H1 (cell line): ENCODE measurements at regions not wholly inside any gene's neighbourhood (a gene's known extent, or its start where the extent isn't known, plus 50 kb on each side); places are given as distances from the start of the nearest gene placed in this dataset.

Experiments used
- CTCF ChIA-PET: fragments of 300-600 bp; sonication (Branson Sonifier 250); formaldehyde crosslinking; loops from one replicate; lab custom pipeline; 2021; ENCODE audit not compliant: partially characterized antibody; lab: Charles Lee
- POLR2A ChIA-PET: fragments of 300-600 bp; sonication (Branson Sonifier 250); formaldehyde crosslinking; loops from one replicate; lab custom pipeline; 2021; ENCODE audit warnings: inconsistent platforms; ENCODE audit not compliant: partially characterized antibody; lab: Charles Lee
- DNase-seq, 2 experiments: peaks; one replicate each; pipeline versions ENCODE4 v3.0.0 to v3.0.0-alpha.2; 2010 to 2022; ENCODE audit warnings: low spot score in 2 of 2, low read depth in 1 of 2, mixed read lengths in 1 of 2
- FAIRE-seq: peaks from 2 replicates; lab custom pipeline; 2011; peaks lifted over from hg19 to GRCh38; lab: Jason Lieb, UNC
- H2AFZ ChIP-seq: 2 replicates; pipeline ENCODE4 v1.8.1; 2012; ENCODE audit warnings: low read length, inconsistent platforms
- H2AK5ac ChIP-seq: 2 replicates; pipeline ENCODE4 v1.6.1; 2013; ENCODE audit warnings: low read depth, low read length
- H2BK120ac ChIP-seq: replicated peaks from 2 replicates; pipeline ENCODE3; 2013; ENCODE audit warnings: low read depth, low read length, inconsistent platforms
- H2BK12ac ChIP-seq: 2 replicates; pipeline ENCODE4 v1.6.1; 2013; ENCODE audit warnings: low read depth, low read length
- H2BK15ac ChIP-seq: 2 replicates; pipeline ENCODE4 v1.6.1; 2013; ENCODE audit warnings: low read length
- H2BK20ac ChIP-seq: 2 replicates; pipeline ENCODE4 v1.6.1; 2013; ENCODE audit warnings: low read length
- H2BK5ac ChIP-seq: 2 replicates; pipeline ENCODE4 v1.6.1; 2013; ENCODE audit warnings: low read depth, low read length
- H3K14ac ChIP-seq: 2 replicates; pipeline ENCODE4 v1.6.1; 2013; ENCODE audit warnings: inconsistent platforms; ENCODE audit not compliant: insufficient read length
- H3K18ac ChIP-seq: 2 replicates; pipeline ENCODE4 v1.6.1; 2013; ENCODE audit warnings: low read length; ENCODE audit errors: extremely low read depth
- H3K23ac ChIP-seq: 2 replicates; pipeline ENCODE4 v1.6.1; 2013; ENCODE audit warnings: inconsistent platforms; ENCODE audit not compliant: insufficient read length
- H3K23me2 ChIP-seq: 2 replicates; pipeline ENCODE4 v1.6.1; 2013; ENCODE audit warnings: low read depth, low read length
- H3K27ac ChIP-seq: 2 replicates; pipeline ENCODE4 v1.6.1; 2011; ENCODE audit warnings: low read depth, low read length, inconsistent platforms
- H3K27me3 ChIP-seq, 4 experiments: replicated peaks in 1 of 4; 1 replicate in 1 of 4; 2 replicates in 3 of 4; pipeline versions ENCODE4 v1.6.1 to v1.8.1; 2011 to 2013; ENCODE audit warnings: low read length in 3 of 4, mild to moderate bottlenecking in 3 of 4, inconsistent platforms in 2 of 4, mixed read lengths in 2 of 4, moderate library complexity in 1 of 4; ENCODE audit not compliant: control insufficient read depth in 3 of 4, insufficient read depth in 3 of 4; ENCODE audit errors: extremely low read depth in 1 of 4
- H3K36me3 ChIP-seq, 4 experiments: 2 replicates each; pipeline versions ENCODE4 v1.6.1 to v1.8.1; 2011 to 2013; ENCODE audit warnings: mild to moderate bottlenecking in 4 of 4, low read length in 3 of 4, moderate library complexity in 2 of 4, control low read depth in 1 of 4, inconsistent platforms in 1 of 4; ENCODE audit not compliant: insufficient read depth in 4 of 4, control insufficient read depth in 2 of 4
- H3K4ac ChIP-seq: replicated peaks from 2 replicates; pipeline ENCODE3; 2013; ENCODE audit warnings: low read length, low read depth, mixed read lengths, inconsistent platforms; ENCODE audit not compliant: insufficient read length
- H3K4me1 ChIP-seq, 4 experiments: replicated peaks in 1 of 4; 1 replicate in 1 of 4; 2 replicates in 3 of 4; pipeline versions ENCODE4 v1.6.1 to v1.8.1; 2011 to 2013; ENCODE audit warnings: low read length in 3 of 4, inconsistent platforms in 2 of 4, mixed read lengths in 1 of 4; ENCODE audit not compliant: insufficient read depth in 4 of 4, control insufficient read depth in 3 of 4
- H3K4me2 ChIP-seq, 2 experiments: 2 replicates each; pipeline versions ENCODE4 v1.6.1 to v1.8.1; 2011 to 2013; ENCODE audit warnings: low read depth in 2 of 2, low read length in 2 of 2, control low read depth in 1 of 2, inconsistent platforms in 1 of 2, mild to moderate bottlenecking in 1 of 2; ENCODE audit not compliant: insufficient read depth in 1 of 2
- H3K4me3 ChIP-seq, 4 experiments: fragments of 200-600, 300-600 bp in 1 of 4; sonication (generic), shearing (Covaris generic), sonication (Bioruptor Twin) in 1 of 4; 2 replicates each; pipeline versions ENCODE4 v1.5.1 to v1.8.1; 2011 to 2016; ENCODE audit warnings: low read length in 4 of 4, low read depth in 3 of 4, control low read depth in 2 of 4, inconsistent platforms in 2 of 4, mild to moderate bottlenecking in 2 of 4, mixed read lengths in 1 of 4, moderate library complexity in 1 of 4; ENCODE audit not compliant: insufficient read depth in 2 of 4; ENCODE audit errors: extremely low read depth in 1 of 4
- H3K56ac ChIP-seq: replicated peaks from 2 replicates; pipeline ENCODE3; 2013; ENCODE audit warnings: low read depth, mild to moderate bottlenecking, mixed read lengths, low read length, inconsistent platforms; ENCODE audit not compliant: insufficient read length
- H3K79me1 ChIP-seq: 2 replicates; pipeline ENCODE4 v1.6.1; 2013; ENCODE audit warnings: low read depth, low read length, control low read depth
- H3K79me2 ChIP-seq, 2 experiments: 2 replicates each; pipeline versions ENCODE4 v1.6.1 to v1.8.1; 2012 to 2013; ENCODE audit warnings: low read length in 2 of 2, mild to moderate bottlenecking in 2 of 2, inconsistent platforms in 1 of 2; ENCODE audit not compliant: insufficient read depth in 2 of 2, control insufficient read depth in 1 of 2
- H3K9ac ChIP-seq, 4 experiments: replicated peaks in 1 of 4; 1 replicate in 1 of 4; 2 replicates in 3 of 4; pipeline versions ENCODE4 v1.6.1 to v1.8.1; 2011 to 2013; ENCODE audit warnings: low read depth in 3 of 4, low read length in 3 of 4, control low read depth in 2 of 4, mild to moderate bottlenecking in 2 of 4, moderate library complexity in 2 of 4, inconsistent platforms in 1 of 4; ENCODE audit errors: extremely low read depth in 1 of 4
- H3K9me3 ChIP-seq, 2 experiments: 2 replicates each; pipeline versions ENCODE4 v1.6.1 to v1.8.1; 2012 to 2013; ENCODE audit warnings: mild to moderate bottlenecking in 2 of 2, moderate library complexity in 2 of 2, control low read depth in 1 of 2, inconsistent platforms in 1 of 2, low read depth in 1 of 2, low read length in 1 of 2, mixed read lengths in 1 of 2; ENCODE audit not compliant: insufficient read depth in 2 of 2
- H4K20me1 ChIP-seq, 2 experiments: replicated peaks in 1 of 2; 2 replicates each; pipeline versions ENCODE3 to v1.8.1; 2011 to 2013; ENCODE audit warnings: inconsistent platforms in 2 of 2, low read length in 2 of 2, mild to moderate bottlenecking in 1 of 2; ENCODE audit not compliant: insufficient read depth in 2 of 2, control insufficient read depth in 1 of 2
- H4K5ac ChIP-seq: 2 replicates; pipeline ENCODE4 v1.6.1; 2013; ENCODE audit warnings: low read length, low read depth, mixed read lengths, inconsistent platforms; ENCODE audit not compliant: insufficient read length
- H4K8ac ChIP-seq: 2 replicates; pipeline ENCODE4 v1.8.0; 2013; ENCODE audit warnings: mild to moderate bottlenecking, moderate library complexity, low read length, inconsistent platforms; ENCODE audit not compliant: insufficient read depth; ENCODE audit errors: extremely low read depth
- H4K91ac ChIP-seq: replicated peaks from 2 replicates; pipeline ENCODE3; 2013; ENCODE audit warnings: low read length, mixed read lengths, inconsistent platforms; ENCODE audit not compliant: insufficient read length
- CBX5 ChIP-seq: fragments of 300-800, 300-1000 bp; sonication (generic); IDR thresholded peaks from 2 replicates; pipeline ENCODE4 v1.7.1; 2016; ENCODE audit warnings: antibody characterized with exemption, low read length, low read depth
- CBX8 ChIP-seq: fragments of 300-800, 300-1000 bp; sonication (generic); IDR thresholded peaks from 2 replicates; pipeline ENCODE4 v1.7.1; 2016; ENCODE audit warnings: low read depth, low read length, borderline replicate concordance
- CHD1 ChIP-seq: IDR thresholded peaks from 2 replicates; pipeline ENCODE4 v1.6.1; 2012; ENCODE audit warnings: low read depth, low read length, improper control_type of control experiment
- EP300 ChIP-seq, 2 experiments: IDR thresholded peaks; 1 replicate in 1 of 2; 2 replicates in 1 of 2; pipeline ENCODE4 v1.6.1; 2011 to 2012; ENCODE audit warnings: low read depth in 2 of 2, low read length in 2 of 2, mild to moderate bottlenecking in 2 of 2, borderline replicate concordance in 1 of 2, inconsistent platforms in 1 of 2, moderate library complexity in 1 of 2
- GTF2F1 ChIP-seq: IDR thresholded peaks from 2 replicates; pipeline ENCODE4 v1.6.1; 2012; ENCODE audit warnings: low read depth, low read length, improper control_type of control experiment, borderline replicate concordance
- KDM1A ChIP-seq: fragments of 200-600, 300-600 bp; sonication (generic); IDR thresholded peaks from 2 replicates; pipeline ENCODE4 v1.7.1; 2016; ENCODE audit warnings: mild to moderate bottlenecking, low read length, borderline replicate concordance
- MAX ChIP-seq: IDR thresholded peaks from 2 replicates; pipeline ENCODE4 v1.6.1; 2012; ENCODE audit warnings: inconsistent platforms
- NRF1 ChIP-seq: IDR thresholded peaks from 2 replicates; pipeline ENCODE4 v1.6.1; 2011; ENCODE audit warnings: mild to moderate bottlenecking, low read depth, low read length, improper control_type of control experiment
- RBBP5 ChIP-seq: IDR thresholded peaks from 2 replicates; pipeline ENCODE4 v1.7.1; 2012; ENCODE audit warnings: low read depth, mild to moderate bottlenecking, inconsistent platforms, low read length, moderate library complexity, borderline replicate concordance
- RFX5 ChIP-seq: IDR thresholded peaks from 2 replicates; pipeline ENCODE4 v1.6.1; 2011; ENCODE audit warnings: low read depth, low read length, improper control_type of control experiment, borderline replicate concordance
- SAP30 ChIP-seq: fragments of 300-600 bp; sonication (generic); IDR thresholded peaks from 2 replicates; pipeline ENCODE4 v1.7.1; 2012; ENCODE audit warnings: low read length, moderate library complexity, mild to moderate bottlenecking, inconsistent platforms; ENCODE audit not compliant: insufficient read depth, insufficient replicate concordance
- ZNF274 ChIP-seq: IDR thresholded peaks from 2 replicates; pipeline ENCODE4 v1.7.0; 2012; ENCODE audit warnings: low read length, borderline replicate concordance; ENCODE audit errors: extremely low read depth
- WGBS, 2 experiments: shearing (Covaris generic) in 1 of 2; methylation state at CpG; one replicate each; pipeline versions ENCODE4 v1.1.6 to v1.1.7; 2013 to 2015; ENCODE audit warnings: low lambda C conversion rate in 2 of 2, mixed read lengths in 2 of 2, inconsistent platforms in 1 of 2, low coverage in 1 of 2, missing lambda C conversion rate in 1 of 2; ENCODE audit not compliant: insufficient replicate concordance in 2 of 2, insufficient coverage in 1 of 2, insufficient read length in 1 of 2; ENCODE audit errors: extremely low coverage in 1 of 2, missing lambda C conversion rate in 1 of 2; 5-methylcytosine and 5-hydroxymethylcytosine counted together

DNA sequence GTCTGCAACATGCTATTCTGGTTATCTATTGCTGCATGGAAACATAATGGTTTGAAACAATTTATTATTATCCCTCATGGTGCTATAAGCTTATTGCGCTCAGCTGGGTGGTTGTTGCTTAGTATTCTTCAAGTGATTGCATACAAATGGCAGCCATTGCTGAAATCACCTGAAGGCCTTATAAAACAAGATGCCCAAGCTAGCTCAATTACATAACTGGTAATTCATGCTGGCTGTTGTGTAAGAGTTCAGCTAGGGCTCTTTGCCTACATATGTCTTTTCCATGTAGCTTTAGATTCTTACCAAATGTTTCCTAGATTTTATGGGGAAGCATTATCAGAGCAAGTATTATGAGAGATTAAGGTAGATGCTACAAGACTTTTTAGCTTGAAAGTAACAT is 644.0 kb upstream of the CBLB start:
- Histone ChIP-seq H3K79me2 (no peaks in the 10 kb centered on the region), H3K14ac (no peak overlapping the region), H3K4me1 (no peaks in the 10 kb centered on the region), H4K20me1 (no peaks in the 10 kb centered on the region), H3K23ac (no peak overlapping the region), H3K36me3 (no peaks in the 10 kb centered on the region), H2BK120ac (no peak overlapping the region), H4K5ac (no peak overlapping the region), H3K56ac (no peak overlapping the region), H2BK15ac (no peak overlapping the region), H3K4me2 (no peak overlapping the region), H3K4ac (no peak overlapping the region), H3K9me3 (no peaks in the 10 kb centered on the region), H3K79me1 (no peaks in the 10 kb centered on the region), H2AFZ (no peak overlapping the region), H2BK5ac (no peak overlapping the region), H3K27me3 (no peaks in the 10 kb centered on the region), H2AK5ac (no peak overlapping the region), H3K9ac (no peak overlapping the region), H3K4me3 (no peak overlapping the region), H2BK20ac (no peak overlapping the region), H2BK12ac (no peak overlapping the region), H4K8ac (no peak overlapping the region), H3K18ac (no peak overlapping the region), H4K91ac (no peak overlapping the region), H3K27ac (no peak overlapping the region), H3K23me2 (no peaks in the 10 kb centered on the region)
- 100% methylated on average over 1 of the region's 1 CpG; no CpG with 5 or more reads in 1 of the 2 experiments for WGBS, 2 experiments
- POLR2A ChIA-PET: no interaction called here
- FAIRE-seq (no peak), DNase-seq (no peak)
- CTCF ChIA-PET: interaction anchor here (0.7 kb wide), 1 partner anchor 553 kb away, joined by 3 read pairs; no protein-coding TSS in a partner anchor
- TF ChIP-seq ZNF274 (no peak), SAP30 (no peak), CBX8 (no peak), KDM1A (no peak), CBX5 (no peak), RFX5 (no peak), CHD1 (no peak), NRF1 (no peak), EP300 (IDR thresholded peaks at IDR 0.05; ENCODE audit: borderline replicate concordance in 1 of 2, low read depth in 2 of 2, low read length in 2 of 2) (no peak), MAX (no peak), RBBP5 (no peak), GTF2F1 (no peak)
- TF ChIP-seq, all 59 proteins: peak for 0
